ENCODE measurements at regions not wholly inside any gene's neighbourhood (a gene's known extent, or its start where the extent isn't known, plus 50 kb on each side); places are given as distances from the start of the nearest gene placed in this dataset.
"Not testable (repeated sequence)": the region's sequence is repeated elsewhere in the genome, so short reads cannot be mapped to it uniquely, and the experiment has no call there.

GRCh38 chr5:94102849-94103248 lies 361.4 kb upstream of the POU5F2 start:
- Mint-ChIP-seq H3K4me1 (no peaks in the 10 kb centered on the region), H3K27me3 (ENCODE audit: low read depth) (no peaks in the 10 kb centered on the region), H3K9me3 (peaks cover 69% of the 10 kb centered on the region), H3K36me3 (peaks cover 51% of the 10 kb centered on the region), H3K4me3 (no peak overlapping the region), H3K27ac (no peak overlapping the region)
- no peak for TF ChIP-seq CTCF (IDR thresholded peaks at IDR 0.05; ENCODE audit: unreplicated experiment)
- DNase-seq (ENCODE audit: low spot score in 2 of 2, unreplicated experiment in 2 of 2) = no peak

GRCh38 chr5:94097384-94097783 lies 356.0 kb upstream of the POU5F2 start:
- not testable (repeated sequence) for DNase-seq (ENCODE audit: low spot score in 2 of 2, unreplicated experiment in 2 of 2); H3K4me1 Mint-ChIP-seq; H3K27ac Mint-ChIP-seq; H3K4me3 Mint-ChIP-seq; H3K27me3 Mint-ChIP-seq (ENCODE audit: low read depth)
- Mint-ChIP-seq H3K9me3 (peaks cover 55% of the 10 kb centered on the region), H3K36me3 (peaks cover 34% of the 10 kb centered on the region)

GRCh38 chr5:94094793-94095441 lies 353.5 kb upstream of the POU5F2 start:
- H3K9me3 Mint-ChIP-seq = peaks cover 39% of the 10 kb centered on the region
- H3K27ac Mint-ChIP-seq = no peak overlapping the region
- no peaks in the 10 kb centered on the region for H3K27me3 Mint-ChIP-seq (ENCODE audit: low read depth)
- no peaks in the 10 kb centered on the region for H3K4me1 Mint-ChIP-seq
- no peak overlapping the region for H3K4me3 Mint-ChIP-seq
- TF ChIP-seq CTCF (IDR thresholded peaks at IDR 0.05; ENCODE audit: unreplicated experiment) = no peak
- DNase-seq (ENCODE audit: low spot score in 2 of 2, unreplicated experiment in 2 of 2) = no peak
- H3K36me3 Mint-ChIP-seq = peaks cover 23% of the 10 kb centered on the region

GRCh38 chr5:94093300-94093699 lies 351.9 kb upstream of the POU5F2 start:
- DNase-seq (ENCODE audit: low spot score in 2 of 2, unreplicated experiment in 2 of 2) = no peak
- H3K36me3 Mint-ChIP-seq = peaks cover 13% of the 10 kb centered on the region
- H3K9me3 Mint-ChIP-seq = peaks cover 30% of the 10 kb centered on the region
- H3K4me3 Mint-ChIP-seq = no peak overlapping the region
- no peaks in the 10 kb centered on the region for H3K4me1 Mint-ChIP-seq
- no peaks in the 10 kb centered on the region for H3K27me3 Mint-ChIP-seq (ENCODE audit: low read depth)
- no peak overlapping the region for H3K27ac Mint-ChIP-seq
- TF ChIP-seq CTCF (IDR thresholded peaks at IDR 0.05; ENCODE audit: unreplicated experiment) = no peak

GRCh38 chr5:94086635-94087034 lies 345.2 kb upstream of the POU5F2 start:
- H3K27ac Mint-ChIP-seq; H3K4me1 Mint-ChIP-seq; H3K36me3 Mint-ChIP-seq; H3K4me3 Mint-ChIP-seq; DNase-seq (ENCODE audit: low spot score in 2 of 2, unreplicated experiment in 2 of 2); H3K27me3 Mint-ChIP-seq (ENCODE audit: low read depth): not testable (repeated sequence)
- peaks cover 19% of the 10 kb centered on the region for H3K9me3 Mint-ChIP-seq

- no peaks in the 10 kb centered on the region for H3K27me3 Mint-ChIP-seq (ENCODE audit: low read depth)
- no peak overlapping the region for H3K4me3 Mint-ChIP-seq
- H3K4me1 Mint-ChIP-seq = no peaks in the 10 kb centered on the region
- DNase-seq (ENCODE audit: low spot score in 2 of 2, unreplicated experiment in 2 of 2) = no peak
- peaks cover 2% of the 10 kb centered on the region for H3K36me3 Mint-ChIP-seq
- no peak for TF ChIP-seq CTCF (IDR thresholded peaks at IDR 0.05; ENCODE audit: unreplicated experiment)
- no peak overlapping the region for H3K27ac Mint-ChIP-seq
- H3K9me3 Mint-ChIP-seq = peaks cover 23% of the 10 kb centered on the region
Observed at GRCh38 chr5:94086194-94086593, 344.8 kb upstream of the POU5F2 start.

GRCh38 chr5:94082405-94082804 lies 341.0 kb upstream of the POU5F2 start:
- Mint-ChIP-seq H3K36me3 (peaks cover 2% of the 10 kb centered on the region), H3K27ac (no peak overlapping the region), H3K9me3 (peaks cover 24% of the 10 kb centered on the region), H3K4me3 (no peak overlapping the region), H3K27me3 (ENCODE audit: low read depth) (no peaks in the 10 kb centered on the region), H3K4me1 (no peaks in the 10 kb centered on the region)
- DNase-seq (ENCODE audit: low spot score in 2 of 2, unreplicated experiment in 2 of 2) = no peak
- TF ChIP-seq CTCF (IDR thresholded peaks at IDR 0.05; ENCODE audit: unreplicated experiment) = no peak
